NCI-H345 (cell line): ENCODE measurements at regions not wholly inside any gene's neighbourhood (a gene's known extent, or its start where the extent isn't known, plus 50 kb on each side); places are given as distances from the start of the nearest gene placed in this dataset.
"Not testable (repeated sequence)": the region's sequence is repeated elsewhere in the genome, so short reads cannot be mapped to it uniquely, and the experiment has no call there.

ENCODE experiments used
- DNase-seq: peaks from one replicate; lab custom pipeline; 2025; lab: John Stamatoyannopoulos, UW

- no peak for DNase-seq
Observed at GRCh38 chr18:6525604-6526003, 110.9 kb upstream of the L3MBTL4 start.

DNA sequence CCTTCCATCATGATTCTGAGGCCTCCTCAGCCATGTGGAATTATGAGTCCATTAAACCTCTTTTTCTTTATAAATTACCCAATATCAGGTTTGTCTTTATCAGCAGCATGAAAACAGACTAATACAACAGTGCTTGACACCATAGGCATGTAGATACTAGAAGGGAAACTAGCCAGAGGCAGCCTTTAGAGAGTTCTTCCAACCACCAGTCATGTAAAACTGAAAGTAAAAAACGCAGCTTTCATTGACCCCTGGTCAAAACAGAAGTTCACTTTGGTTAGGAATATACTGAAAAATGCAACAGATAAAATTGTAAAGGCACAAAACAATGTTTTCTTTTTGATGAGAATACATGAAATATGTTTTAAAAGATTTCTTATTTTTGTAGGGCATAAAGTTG lies 122.8 kb upstream of the L3MBTL4 start:
- no peak for DNase-seq

DNA sequence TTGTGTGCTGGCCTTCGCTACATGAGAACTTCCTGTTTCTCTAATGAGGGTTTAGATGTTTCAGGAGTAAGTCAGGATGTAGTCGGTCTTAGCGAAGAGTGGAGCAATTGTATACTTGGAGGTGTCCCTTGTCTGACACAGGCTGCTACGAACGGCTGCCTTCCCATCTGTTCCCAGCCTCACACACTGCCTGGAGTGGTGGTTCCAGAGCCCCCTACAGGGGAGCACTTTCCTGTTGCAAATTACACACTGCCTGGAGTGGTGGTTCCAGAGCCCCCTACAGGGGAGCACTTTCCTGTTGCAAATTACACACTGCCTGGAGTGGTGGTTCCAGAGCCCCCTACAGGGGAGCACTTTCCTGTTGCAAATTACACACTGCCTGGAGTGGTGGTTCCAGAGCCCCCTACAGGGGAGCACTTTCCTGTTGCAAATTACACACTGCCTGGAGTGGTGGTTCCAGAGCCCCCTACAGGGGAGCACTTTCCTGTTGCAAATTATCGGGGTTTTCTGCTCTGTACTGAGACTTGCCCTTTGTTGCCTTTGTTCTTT lies 126.5 kb upstream of the L3MBTL4 start:
- not testable (repeated sequence) for DNase-seq

DNA sequence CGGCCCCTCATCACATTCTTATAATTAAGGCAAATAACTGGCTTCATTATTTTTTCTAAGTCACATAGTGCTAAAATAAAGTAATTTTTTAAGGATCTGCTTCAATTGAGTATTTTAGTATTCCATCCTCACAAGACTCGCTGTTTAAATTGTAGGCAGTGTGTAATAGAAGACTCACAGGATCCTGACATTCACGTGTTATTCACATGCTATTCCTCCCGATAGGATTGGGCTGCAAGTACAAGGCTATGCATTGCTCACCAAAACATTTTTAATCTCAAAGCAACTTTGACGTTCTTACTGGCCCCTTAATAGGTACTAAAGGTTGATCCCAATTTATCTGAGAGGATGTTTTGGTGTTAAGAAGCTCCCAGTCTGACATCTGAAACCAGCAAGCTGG lies 127.6 kb upstream of the L3MBTL4 start:
- no peak for DNase-seq

DNA sequence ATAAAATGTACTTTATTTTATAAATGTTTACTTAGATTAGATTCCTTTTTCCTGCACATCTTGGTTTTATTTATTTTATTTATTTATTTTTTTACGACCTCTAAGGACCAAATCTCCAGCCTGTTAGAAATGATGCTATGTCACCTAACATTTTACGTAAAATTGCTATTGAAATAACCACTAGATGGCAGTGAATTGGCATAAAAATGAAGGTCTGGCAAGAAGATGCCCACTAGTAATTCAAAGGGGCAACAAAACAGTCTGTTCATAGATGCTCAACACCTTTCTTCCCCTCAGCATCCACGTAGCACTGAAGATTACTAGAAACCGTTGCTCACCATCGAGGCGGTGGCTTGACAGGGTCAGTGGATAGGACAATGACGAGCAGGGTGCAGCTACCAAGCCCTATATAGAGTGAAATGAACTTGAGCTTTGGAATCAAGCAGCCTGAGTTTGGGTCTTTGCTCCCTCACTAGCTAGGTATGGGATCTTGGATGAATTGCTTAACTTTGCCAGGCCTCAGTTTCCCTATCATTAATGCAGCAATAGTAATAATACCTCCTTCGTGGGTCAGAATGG lies 128.7 kb upstream of the L3MBTL4 start:
- peak; percentile 62 for DNase-seq

DNA sequence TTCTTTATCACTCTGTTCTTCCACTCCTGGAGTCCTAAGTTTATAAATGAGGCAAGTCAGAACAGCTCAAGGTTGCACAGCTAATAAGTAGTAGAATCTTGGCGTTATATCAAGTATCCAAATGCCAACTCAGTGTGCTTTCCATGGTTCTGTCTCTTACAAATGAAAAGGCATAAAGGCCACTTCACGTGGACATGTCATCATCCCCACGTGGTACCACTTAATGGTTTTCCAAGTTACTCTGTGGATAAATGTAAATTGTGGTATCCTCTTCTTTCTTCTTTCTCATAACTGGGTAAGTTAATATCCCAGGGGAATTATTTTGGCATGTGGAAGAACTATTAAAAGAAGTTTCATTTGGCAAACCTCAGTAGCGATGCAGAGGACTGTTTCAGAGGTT lies 131.5 kb upstream of the L3MBTL4 start:
- DNase-seq: no peak

DNA sequence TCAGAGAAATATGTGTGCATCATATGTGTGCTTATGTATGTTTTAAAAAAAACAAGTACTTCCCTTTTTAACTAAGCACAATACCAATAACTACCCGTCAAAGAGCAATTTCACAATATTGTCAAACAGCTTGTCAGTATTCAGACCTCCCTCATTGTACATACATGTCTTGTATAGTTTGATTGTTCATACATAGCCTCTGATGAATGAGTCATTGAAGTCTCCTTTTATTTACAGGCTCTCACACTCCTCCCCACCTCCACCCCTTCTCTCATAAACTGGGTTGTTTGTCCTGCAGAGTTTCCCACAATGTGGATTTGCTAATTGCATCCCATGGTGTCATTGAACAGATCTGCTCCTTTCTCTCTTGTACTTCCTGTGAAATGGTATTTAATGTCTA lies 132.8 kb upstream of the L3MBTL4 start:
- DNase-seq: peak; percentile 42

DNA sequence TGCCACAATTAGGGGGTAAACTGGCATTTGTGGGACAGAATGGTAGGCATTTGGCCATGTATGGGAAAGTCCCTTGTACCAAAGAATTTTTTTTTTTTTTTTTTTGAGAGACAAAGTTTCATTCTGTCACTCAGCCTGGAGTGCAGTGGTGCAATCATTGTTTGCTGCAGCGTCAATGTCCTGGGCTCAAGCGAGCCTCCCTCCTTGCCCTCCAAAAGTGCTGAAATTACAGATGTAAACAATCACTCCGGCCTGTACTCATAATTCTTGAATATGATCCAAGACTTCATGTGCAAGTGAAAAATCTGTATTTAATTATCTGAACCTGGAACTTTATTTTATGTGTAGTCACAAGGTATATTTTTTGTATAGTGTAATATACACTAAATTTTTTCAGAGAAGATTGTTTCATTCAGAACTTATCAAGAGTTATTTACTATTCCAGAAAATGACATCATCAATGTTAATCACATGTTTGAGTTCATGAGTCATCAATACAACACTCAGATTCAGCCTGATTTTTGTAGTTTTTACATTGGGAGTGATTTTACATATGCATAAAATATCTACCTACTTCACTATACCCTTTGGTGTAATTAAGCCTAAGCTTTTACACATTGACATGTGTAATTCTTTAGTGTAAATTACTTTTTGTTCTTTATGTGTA lies 138.7 kb upstream of the L3MBTL4 start:
- no peak for DNase-seq

- DNase-seq: no peak
Observed at GRCh38 chr18:6557057-6557769, 142.5 kb upstream of the L3MBTL4 start.

GRCh38 chr18:6557770-6558248 lies 143.1 kb upstream of the L3MBTL4 start:
- DNase-seq: peak; percentile 76

DNA sequence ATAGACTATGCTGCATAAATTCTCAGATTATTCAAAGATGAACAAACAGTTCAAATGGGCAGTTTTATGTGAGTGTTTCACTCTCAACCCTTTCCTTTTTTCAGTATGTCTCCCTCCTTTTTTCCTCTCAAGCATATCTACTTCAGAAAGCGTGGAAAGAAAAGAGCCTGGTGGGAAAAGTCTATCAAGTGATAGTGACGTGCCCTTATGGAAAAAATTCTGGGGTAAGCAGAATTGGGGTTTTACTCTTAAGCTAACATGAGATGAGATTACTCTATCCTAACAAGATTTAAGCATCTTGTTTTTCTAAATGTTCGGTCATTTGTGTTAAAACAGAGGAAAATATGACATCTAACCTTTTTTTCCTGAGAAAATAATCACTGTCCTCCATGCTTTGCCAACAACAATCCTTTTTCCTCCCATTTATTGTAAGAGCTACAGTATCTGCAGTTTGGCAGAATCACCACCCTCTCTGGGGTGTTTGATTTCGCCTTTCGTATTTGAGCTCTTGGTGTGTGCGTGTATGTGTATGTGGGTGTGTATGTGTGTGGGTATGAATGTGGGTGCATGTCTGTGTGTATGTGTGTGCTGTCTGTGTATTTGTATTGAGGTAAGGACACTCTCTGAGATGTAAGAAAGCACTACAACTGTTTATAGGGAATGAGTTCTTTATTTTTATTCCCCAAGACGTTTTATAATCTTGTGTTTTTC lies 143.9 kb upstream of the L3MBTL4 start:
- no peak for DNase-seq

DNA sequence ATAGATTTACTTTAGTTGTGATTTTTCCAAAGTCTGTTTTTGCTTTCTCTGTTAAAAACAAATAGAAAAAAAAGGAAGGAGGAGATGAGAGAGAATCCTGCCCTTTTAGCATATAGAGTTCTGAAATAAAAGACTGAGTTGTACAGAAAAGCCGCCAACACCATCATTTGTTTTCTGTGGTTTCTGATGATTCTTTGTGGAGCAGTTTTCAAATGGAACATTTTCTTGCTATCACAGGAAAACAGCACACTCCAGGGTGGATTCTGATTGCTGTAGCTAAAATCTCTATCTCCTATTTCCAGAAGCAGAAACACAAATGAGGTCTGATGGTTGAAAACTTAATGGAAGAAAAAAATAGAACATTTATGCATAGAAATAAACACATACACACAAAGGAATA lies 144.6 kb upstream of the L3MBTL4 start:
- DNase-seq: no peak

- DNase-seq: no peak
Observed at GRCh38 chr18:6561016-6561415, 146.3 kb upstream of the L3MBTL4 start.

DNA sequence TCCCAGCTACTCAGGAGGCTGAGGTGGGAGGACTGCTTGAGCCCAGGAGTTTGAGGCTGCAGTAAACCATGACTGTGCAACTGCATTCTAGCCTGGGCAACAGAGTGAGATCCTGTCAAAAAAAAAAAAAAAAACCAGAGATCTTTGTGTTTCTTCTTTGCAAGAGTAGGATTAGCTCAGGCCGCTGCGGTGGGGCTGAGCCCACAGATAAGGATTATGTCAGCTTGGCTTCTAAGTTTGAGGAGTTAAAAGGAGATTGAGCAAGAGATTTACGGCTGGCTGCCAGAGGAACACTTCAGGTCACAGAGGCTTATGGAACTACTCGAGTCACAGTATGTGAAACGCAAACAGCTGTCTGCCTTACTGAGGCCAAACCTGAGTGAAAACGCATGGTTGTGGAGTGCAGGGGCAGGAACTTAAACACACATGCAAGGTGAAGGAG lies 146.7 kb upstream of the L3MBTL4 start:
- DNase-seq: peak; percentile 49

DNA sequence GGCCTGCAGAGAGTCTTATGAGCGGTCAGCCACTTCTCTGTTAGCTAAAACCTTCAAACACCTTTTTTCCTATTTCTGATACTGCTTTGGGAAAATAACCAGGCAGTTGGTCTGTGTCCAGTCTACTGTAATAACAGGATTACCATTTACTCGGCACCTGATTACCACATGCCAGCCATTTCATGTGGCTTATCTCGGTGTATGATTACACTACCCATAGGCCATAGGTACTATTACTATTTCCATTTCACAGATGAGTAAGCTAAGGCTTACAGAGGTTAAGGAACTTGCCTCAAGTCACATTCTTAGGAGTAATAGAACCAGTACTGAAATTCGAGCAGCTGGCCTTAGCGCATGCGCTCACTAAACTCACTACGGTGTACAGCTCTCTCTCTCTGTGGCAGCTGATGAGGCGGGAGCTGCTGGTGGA lies 147.2 kb upstream of the L3MBTL4 start:
- no peak for DNase-seq

GRCh38 chr18:6563896-6564295 lies 149.2 kb upstream of the L3MBTL4 start:
- DNase-seq: no peak

GRCh38 chr18:6564950-6565814 lies 150.5 kb upstream of the L3MBTL4 start:
- DNase-seq: no peak

- no peak for DNase-seq
Observed at GRCh38 chr18:6565815-6566081, 151.0 kb upstream of the L3MBTL4 start.

GRCh38 chr18:6566338-6566911 lies 151.7 kb upstream of the L3MBTL4 start:
- peak; percentile 20 for DNase-seq

DNA sequence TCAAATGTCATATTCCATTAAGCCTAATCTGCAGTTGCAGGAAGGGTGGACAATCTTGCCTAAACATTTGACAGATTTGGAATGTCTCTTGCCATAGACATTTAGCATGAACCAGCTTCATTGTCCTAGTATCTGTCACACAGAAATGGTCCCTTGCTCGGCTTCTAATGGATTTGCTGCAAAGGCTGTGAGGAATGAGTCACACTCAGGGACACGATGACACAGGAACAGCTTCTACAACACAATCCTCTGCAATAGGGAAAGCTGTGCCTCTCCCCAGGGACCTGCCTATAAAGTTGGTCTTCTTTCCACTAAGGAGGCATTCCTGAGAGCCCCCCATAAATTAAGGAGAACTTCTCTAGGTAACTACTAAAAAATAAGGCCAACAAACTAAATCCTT lies 155.1 kb upstream of the L3MBTL4 start:
- DNase-seq: no peak

DNA sequence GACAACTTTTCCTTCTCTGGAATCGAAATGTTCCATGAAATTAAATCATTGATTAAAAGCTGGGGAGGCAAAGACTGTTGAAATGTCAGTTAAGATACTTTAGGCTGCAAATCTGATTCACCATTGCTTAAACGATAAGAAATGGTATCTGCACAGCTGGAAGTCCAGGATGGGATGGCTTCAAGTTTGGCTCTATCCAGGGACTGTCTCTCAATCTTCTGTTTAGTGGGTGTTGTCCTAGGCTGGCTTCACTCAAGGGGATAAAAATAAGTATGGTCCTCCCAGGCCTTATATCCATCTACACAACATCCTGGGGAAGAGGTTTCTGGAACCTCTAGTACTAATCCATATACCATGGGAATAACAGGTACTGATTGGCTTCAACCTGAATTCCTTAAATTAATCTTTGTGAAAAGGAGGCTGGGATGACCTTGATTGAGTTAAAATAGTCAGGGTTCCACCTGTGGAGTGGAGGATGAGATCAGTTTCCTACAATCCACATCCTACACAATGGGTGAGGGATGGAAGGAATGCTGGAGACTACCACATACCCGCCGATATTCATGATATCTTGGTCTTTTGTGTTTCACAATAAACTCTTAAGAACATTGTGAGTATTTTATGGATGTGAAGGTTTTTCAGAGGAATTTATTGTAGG lies 156.0 kb upstream of the L3MBTL4 start:
- DNase-seq: no peak
